Osteocyte (in vitro differentiated cells): ENCODE measurements at regions not wholly inside any gene's neighbourhood (a gene's known extent, or its start where the extent isn't known, plus 50 kb on each side); places are given as distances from the start of the nearest gene placed in this dataset.

Experiments
- DNase-seq: peaks from one replicate; pipeline ENCODE4 v3.0.0; 2021; ENCODE audit warnings: mixed read lengths; ENCODE audit not compliant: unreplicated experiment; ENCODE audit errors: extremely low spot score
- H3K27ac Mint-ChIP-seq: one replicate; pipeline ENCODE4 v1.8.0; 2021; ENCODE audit warnings: mild to moderate bottlenecking, mixed read lengths; ENCODE audit not compliant: unreplicated experiment
- H3K27me3 Mint-ChIP-seq: one replicate; pipeline ENCODE4 v1.8.0; 2021; ENCODE audit warnings: mixed read lengths; ENCODE audit not compliant: unreplicated experiment
- H3K36me3 Mint-ChIP-seq: one replicate; pipeline ENCODE4 v1.8.0; 2021; ENCODE audit warnings: mixed read lengths; ENCODE audit not compliant: unreplicated experiment
- H3K4me1 Mint-ChIP-seq: one replicate; pipeline ENCODE4 v1.8.0; 2021; ENCODE audit warnings: mixed read lengths; ENCODE audit not compliant: unreplicated experiment
- H3K4me3 Mint-ChIP-seq: one replicate; pipeline ENCODE4 v1.8.0; 2021; ENCODE audit warnings: mild to moderate bottlenecking, moderate library complexity, mixed read lengths; ENCODE audit not compliant: unreplicated experiment
- H3K9me3 Mint-ChIP-seq: one replicate; pipeline ENCODE4 v1.8.0; 2021; ENCODE audit warnings: mixed read lengths; ENCODE audit not compliant: unreplicated experiment
- TF ChIP-seq, protein P1 (sequence below): fragments of 200-600 bp; sonication (generic); IDR thresholded peaks from 2 replicates; pipeline ENCODE4 v1.5.0; 2021; ENCODE audit warnings: antibody characterized with exemption, mild to moderate bottlenecking, moderate library complexity

DNA sequence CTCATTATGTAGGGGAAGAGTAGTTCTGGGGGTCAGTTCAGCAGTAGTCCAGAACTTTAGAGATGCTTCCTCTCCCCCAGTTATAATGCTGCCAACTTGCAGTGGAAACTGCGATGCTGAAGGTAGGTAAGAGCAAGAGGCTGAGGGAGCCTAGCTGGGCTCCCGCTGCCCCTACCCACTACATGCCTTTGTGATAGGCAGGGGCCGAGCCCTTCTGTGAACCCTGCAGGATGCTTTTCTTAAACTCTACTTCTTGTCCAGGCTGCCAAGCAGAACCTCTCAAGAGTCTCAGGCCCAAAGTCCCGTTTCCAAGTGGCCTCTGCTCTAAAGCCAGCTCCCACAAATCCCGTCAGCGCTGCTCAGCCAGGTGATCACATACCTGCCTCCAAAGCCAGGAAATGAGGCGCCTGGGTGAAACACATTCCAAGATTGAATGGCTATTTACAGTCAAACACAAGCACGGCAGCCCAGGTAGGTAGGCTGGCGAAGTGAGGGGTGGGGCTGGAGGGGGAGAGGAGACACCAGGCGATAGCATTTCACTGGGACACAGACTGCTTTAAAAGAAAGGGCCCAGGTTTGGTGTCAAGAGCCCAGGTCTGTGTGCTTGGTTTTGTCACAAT, 150.7 kb downstream of the CD24 start:
- no peaks in the 10 kb centered on the region for H3K36me3 Mint-ChIP-seq
- DNase-seq = no peak
- no peaks in the 10 kb centered on the region for H3K9me3 Mint-ChIP-seq
- H3K27ac Mint-ChIP-seq = no peak overlapping the region
- TF ChIP-seq, protein P1, sequence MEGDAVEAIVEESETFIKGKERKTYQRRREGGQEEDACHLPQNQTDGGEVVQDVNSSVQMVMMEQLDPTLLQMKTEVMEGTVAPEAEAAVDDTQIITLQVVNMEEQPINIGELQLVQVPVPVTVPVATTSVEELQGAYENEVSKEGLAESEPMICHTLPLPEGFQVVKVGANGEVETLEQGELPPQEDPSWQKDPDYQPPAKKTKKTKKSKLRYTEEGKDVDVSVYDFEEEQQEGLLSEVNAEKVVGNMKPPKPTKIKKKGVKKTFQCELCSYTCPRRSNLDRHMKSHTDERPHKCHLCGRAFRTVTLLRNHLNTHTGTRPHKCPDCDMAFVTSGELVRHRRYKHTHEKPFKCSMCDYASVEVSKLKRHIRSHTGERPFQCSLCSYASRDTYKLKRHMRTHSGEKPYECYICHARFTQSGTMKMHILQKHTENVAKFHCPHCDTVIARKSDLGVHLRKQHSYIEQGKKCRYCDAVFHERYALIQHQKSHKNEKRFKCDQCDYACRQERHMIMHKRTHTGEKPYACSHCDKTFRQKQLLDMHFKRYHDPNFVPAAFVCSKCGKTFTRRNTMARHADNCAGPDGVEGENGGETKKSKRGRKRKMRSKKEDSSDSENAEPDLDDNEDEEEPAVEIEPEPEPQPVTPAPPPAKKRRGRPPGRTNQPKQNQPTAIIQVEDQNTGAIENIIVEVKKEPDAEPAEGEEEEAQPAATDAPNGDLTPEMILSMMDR = no peak
- peaks cover 4% of the 10 kb centered on the region for H3K4me1 Mint-ChIP-seq
- H3K27me3 Mint-ChIP-seq = peaks cover 9% of the 10 kb centered on the region
- no peak overlapping the region for H3K4me3 Mint-ChIP-seq

DNA sequence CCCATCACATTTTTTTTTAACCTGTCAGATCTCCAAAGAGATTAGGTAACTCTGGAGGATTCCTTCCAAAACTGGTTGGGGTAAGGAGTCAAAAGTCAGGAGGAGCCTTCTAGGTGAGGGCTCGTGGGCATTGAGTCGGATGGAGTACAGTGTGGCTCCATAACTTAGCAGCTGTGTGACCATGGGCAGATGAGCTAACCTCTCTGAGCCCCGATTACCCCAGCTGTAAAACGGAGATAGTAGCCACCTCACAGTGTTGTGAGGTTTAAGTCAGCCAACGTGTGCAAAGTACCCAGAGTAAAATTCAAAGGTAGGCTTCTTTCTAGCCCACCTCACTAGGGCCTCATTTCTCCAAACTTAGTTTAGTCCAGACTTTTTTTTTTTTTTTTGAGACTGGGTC, 151.5 kb downstream of the CD24 start:
- Mint-ChIP-seq H3K27ac (no peak overlapping the region), H3K9me3 (no peaks in the 10 kb centered on the region), H3K36me3 (no peaks in the 10 kb centered on the region), H3K4me3 (no peak overlapping the region), H3K4me1 (peaks cover 4% of the 10 kb centered on the region), H3K27me3 (peaks cover 7% of the 10 kb centered on the region)
- TF ChIP-seq, protein P1 = no peak
- no peak for DNase-seq

DNA sequence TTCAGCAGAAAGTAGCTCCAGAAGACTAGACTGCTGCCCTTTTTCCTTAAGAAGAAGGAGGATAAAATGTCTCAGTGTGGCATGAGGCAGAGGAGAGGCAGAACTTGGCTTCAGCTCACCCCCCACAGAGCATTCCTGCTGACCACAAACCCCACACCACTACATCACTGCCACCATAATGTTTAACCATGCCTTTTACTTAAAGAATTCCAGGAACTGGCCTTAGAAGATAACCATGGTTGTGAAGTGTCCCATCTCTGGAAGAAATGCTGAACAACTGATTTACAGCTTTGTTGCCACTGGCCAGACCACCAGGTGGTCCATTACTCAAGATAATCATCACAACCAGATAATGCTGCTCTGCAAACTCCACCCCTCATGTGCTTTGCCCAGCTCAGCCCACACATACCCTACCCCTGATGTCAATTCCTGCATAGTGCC, 154.1 kb downstream of the CD24 start:
- H3K4me3 Mint-ChIP-seq = no peak overlapping the region
- H3K9me3 Mint-ChIP-seq = no peaks in the 10 kb centered on the region
- TF ChIP-seq, protein P1 = no peak
- no peaks in the 10 kb centered on the region for H3K36me3 Mint-ChIP-seq
- no peak overlapping the region for H3K27ac Mint-ChIP-seq
- peaks cover 7% of the 10 kb centered on the region for H3K27me3 Mint-ChIP-seq
- H3K4me1 Mint-ChIP-seq = peaks cover 4% of the 10 kb centered on the region
- DNase-seq = no peak

DNA sequence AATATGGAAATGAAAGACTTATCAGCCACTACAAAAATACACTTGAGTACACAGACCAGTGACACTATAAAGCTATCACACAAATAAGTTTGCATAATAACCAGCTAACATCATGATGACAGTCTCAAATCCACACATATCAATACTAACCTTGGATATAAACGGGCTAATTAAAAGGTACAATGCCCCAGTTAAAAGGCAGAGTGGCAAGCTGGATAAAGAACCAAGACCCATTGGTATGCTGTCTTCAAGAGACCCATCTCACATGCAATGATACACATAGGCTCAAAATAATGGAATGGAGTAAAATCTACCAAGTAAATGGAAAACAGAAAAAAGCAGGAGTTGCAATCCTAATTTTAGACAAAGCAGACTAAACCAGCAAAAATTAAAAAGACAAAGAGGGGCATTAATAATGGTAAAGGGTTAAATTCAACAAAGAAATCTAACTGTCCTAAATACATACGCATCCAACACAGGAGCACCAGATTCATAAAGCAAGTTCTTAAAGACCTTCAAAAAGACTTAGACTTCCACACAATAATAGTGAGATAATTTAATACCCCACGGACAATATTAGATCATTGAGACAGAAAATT, 163.3 kb downstream of the CD24 start:
- Mint-ChIP-seq H3K9me3 (peaks cover 39% of the 10 kb centered on the region), H3K4me3 (no peak overlapping the region), H3K36me3 (no peaks in the 10 kb centered on the region), H3K4me1 (no peaks in the 10 kb centered on the region), H3K27me3 (peaks cover 8% of the 10 kb centered on the region), H3K27ac (no peak overlapping the region)
- no peak for DNase-seq
- TF ChIP-seq, protein P1 = no peak

DNA sequence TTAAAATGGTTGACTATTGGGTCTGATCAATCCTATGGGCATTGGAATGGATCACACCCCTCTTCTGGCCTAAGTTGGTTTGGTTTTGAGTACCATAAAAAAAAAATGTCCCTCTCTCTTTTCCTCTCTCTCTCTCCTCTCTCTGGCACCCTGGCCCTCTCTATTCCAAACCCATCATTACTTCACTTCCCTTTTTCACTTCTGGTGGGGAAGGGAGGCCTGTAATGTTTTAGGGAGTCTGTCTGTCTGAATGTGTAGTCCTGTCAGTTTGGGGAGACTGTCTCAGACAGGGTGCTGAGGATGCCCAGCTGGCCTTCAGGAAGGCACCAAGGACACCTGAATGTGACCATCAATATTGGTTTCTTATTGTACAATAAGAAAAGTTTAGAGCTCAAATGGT, 165.8 kb downstream of the CD24 start:
- H3K27ac Mint-ChIP-seq = no peak overlapping the region
- H3K27me3 Mint-ChIP-seq = peaks cover 8% of the 10 kb centered on the region
- no peaks in the 10 kb centered on the region for H3K4me1 Mint-ChIP-seq
- peaks cover 38% of the 10 kb centered on the region for H3K9me3 Mint-ChIP-seq
- H3K4me3 Mint-ChIP-seq = no peak overlapping the region
- TF ChIP-seq, protein P1 = no peak
- H3K36me3 Mint-ChIP-seq = no peaks in the 10 kb centered on the region
- no peak for DNase-seq
